SK-N-SH treated with all-trans-retinoic acid at 6 μM for 48 hours (cell line): ENCODE measurements at regions not wholly inside any gene's neighbourhood (a gene's known extent, or its start where the extent isn't known, plus 50 kb on each side); places are given as distances from the start of the nearest gene placed in this dataset.

Experiments used
- BACH2 ChIP-seq: fragments of 250-450 bp; sonication (Bioruptor Pico); IDR thresholded peaks from 2 replicates; pipeline ENCODE4 v1.9.0; 2021; ENCODE audit warnings: mild to moderate bottlenecking, borderline replicate concordance
- ESRRG ChIP-seq: fragments of 250-450 bp; sonication (Bioruptor Pico); IDR thresholded peaks from 2 replicates; pipeline ENCODE4 v1.6.1; 2021; ENCODE audit warnings: mild to moderate bottlenecking
- RARB ChIP-seq: fragments of 250-450 bp; sonication (Bioruptor Pico); IDR thresholded peaks from 2 replicates; pipeline ENCODE4 v1.8.0; 2021; ENCODE audit warnings: mild to moderate bottlenecking, moderate library complexity
- TCF4 ChIP-seq: fragments of 250-450 bp; sonication (Bioruptor Pico); IDR thresholded peaks from 2 replicates; pipeline ENCODE4 v1.8.0; 2021; ENCODE audit warnings: mild to moderate bottlenecking, moderate library complexity, borderline replicate concordance
- ZNF8 ChIP-seq: fragments of 450-650 bp; formaldehyde crosslinking; IDR thresholded peaks from 2 replicates; pipeline ENCODE4 v1.5.0; 2020; ENCODE audit warnings: mild to moderate bottlenecking, moderate library complexity
- TF ChIP-seq, protein P1 (sequence below): fragments of 250-450 bp; sonication (Bioruptor Pico); IDR thresholded peaks from 2 replicates; pipeline ENCODE4 v1.5.1; 2020; ENCODE audit warnings: low read depth, mild to moderate bottlenecking, moderate library complexity
- TF ChIP-seq, protein P2 (sequence below): fragments of 250-450 bp; sonication (Bioruptor Pico); IDR thresholded peaks from 2 replicates; pipeline ENCODE4 v1.5.0; 2020; ENCODE audit warnings: mild to moderate bottlenecking, moderate library complexity

DNA sequence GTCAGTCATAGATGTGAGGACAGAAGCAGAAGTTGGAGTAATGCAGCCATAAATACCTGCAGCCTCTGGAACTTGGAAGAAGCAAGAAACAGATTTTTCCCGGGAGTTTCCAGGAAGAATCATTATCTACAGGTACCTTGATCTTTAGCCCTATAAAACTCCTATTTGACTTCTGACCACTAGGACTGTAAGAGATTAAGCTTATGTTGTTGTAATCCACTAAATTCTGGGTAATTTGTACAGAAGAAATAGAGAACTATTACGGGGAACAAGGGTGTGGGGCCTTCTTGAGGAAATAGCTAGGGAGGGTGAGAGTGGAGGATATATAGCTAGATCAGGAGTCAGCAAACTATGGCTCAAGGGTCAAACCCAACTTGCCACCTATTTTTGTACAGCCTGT, 353.2 kb downstream of the SLC4A3 start:
- TF ChIP-seq, protein P1, sequence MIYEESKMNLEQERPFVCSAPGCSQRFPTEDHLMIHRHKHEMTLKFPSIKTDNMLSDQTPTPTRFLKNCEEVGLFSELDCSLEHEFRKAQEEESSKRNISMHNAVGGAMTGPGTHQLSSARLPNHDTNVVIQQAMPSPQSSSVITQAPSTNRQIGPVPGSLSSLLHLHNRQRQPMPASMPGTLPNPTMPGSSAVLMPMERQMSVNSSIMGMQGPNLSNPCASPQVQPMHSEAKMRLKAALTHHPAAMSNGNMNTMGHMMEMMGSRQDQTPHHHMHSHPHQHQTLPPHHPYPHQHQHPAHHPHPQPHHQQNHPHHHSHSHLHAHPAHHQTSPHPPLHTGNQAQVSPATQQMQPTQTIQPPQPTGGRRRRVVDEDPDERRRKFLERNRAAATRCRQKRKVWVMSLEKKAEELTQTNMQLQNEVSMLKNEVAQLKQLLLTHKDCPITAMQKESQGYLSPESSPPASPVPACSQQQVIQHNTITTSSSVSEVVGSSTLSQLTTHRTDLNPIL = no peak
- TF ChIP-seq TCF4 (CRISPR knock-in tag) (no peak), RARB (CRISPR knock-in tag) (no peak), ESRRG (CRISPR knock-in tag) (no peak), ZNF8 (no peak), BACH2 (CRISPR knock-in tag) (no peak)
- TF ChIP-seq, protein P2, sequence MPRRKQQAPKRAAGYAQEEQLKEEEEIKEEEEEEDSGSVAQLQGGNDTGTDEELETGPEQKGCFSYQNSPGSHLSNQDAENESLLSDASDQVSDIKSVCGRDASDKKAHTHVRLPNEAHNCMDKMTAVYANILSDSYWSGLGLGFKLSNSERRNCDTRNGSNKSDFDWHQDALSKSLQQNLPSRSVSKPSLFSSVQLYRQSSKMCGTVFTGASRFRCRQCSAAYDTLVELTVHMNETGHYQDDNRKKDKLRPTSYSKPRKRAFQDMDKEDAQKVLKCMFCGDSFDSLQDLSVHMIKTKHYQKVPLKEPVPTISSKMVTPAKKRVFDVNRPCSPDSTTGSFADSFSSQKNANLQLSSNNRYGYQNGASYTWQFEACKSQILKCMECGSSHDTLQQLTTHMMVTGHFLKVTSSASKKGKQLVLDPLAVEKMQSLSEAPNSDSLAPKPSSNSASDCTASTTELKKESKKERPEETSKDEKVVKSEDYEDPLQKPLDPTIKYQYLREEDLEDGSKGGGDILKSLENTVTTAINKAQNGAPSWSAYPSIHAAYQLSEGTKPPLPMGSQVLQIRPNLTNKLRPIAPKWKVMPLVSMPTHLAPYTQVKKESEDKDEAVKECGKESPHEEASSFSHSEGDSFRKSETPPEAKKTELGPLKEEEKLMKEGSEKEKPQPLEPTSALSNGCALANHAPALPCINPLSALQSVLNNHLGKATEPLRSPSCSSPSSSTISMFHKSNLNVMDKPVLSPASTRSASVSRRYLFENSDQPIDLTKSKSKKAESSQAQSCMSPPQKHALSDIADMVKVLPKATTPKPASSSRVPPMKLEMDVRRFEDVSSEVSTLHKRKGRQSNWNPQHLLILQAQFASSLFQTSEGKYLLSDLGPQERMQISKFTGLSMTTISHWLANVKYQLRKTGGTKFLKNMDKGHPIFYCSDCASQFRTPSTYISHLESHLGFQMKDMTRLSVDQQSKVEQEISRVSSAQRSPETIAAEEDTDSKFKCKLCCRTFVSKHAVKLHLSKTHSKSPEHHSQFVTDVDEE (CRISPR knock-in tag) = no peak
